ENCODE measurements at regions not wholly inside any gene's neighbourhood (a gene's known extent, or its start where the extent isn't known, plus 50 kb on each side); places are given as distances from the start of the nearest gene placed in this dataset.

GRCh38 chr1:185463011-185463410 lies 146.0 kb upstream of the IVNS1ABP start:
- TF ChIP-seq CTCF (IDR thresholded peaks at IDR 0.05 in 8 of 11, conservative IDR thresholded peaks at IDR 0.05 in 3 of 11) (no peak), POLR2A (IDR thresholded peaks at IDR 0.05) (no peak), POLR2AphosphoS5 (IDR thresholded peaks at IDR 0.05) (no peak)
